Right cardiac atrium (tissue), 5 donors: ENCODE measurements at regions not wholly inside any gene's neighbourhood (a gene's known extent, or its start where the extent isn't known, plus 50 kb on each side); places are given as distances from the start of the nearest gene placed in this dataset.

ENCODE experiments used
- ATAC-seq, 2 donors: fragments of 200-7000 bp; cut with Tn5 transposase; one replicate each; pipeline versions ENCODE4 v1.8.0 to v1.9.1; 2020; ENCODE audit warnings: moderate library complexity in 2 of 2, mild to moderate bottlenecking in 1 of 2
- DNase-seq, 3 donors: peaks; one replicate each; pipeline ENCODE4 v3.0.0-alpha.2; 2020
- H3K27ac ChIP-seq: one replicate; pipeline ENCODE4 v1.5.1; 2013; ENCODE audit warnings: mild to moderate bottlenecking, low read length, control low read depth, moderate library complexity
- H3K27me3 ChIP-seq: one replicate; pipeline ENCODE4 v1.6.1; 2013; ENCODE audit not compliant: control insufficient read depth, insufficient read depth
- H3K4me1 ChIP-seq: one replicate; pipeline ENCODE4 v1.6.1; 2013; ENCODE audit warnings: low read length; ENCODE audit not compliant: control insufficient read depth, insufficient read depth
- H3K4me3 ChIP-seq: one replicate; pipeline ENCODE4 v1.5.1; 2013; ENCODE audit warnings: low read length, control low read depth
- H3K9me3 ChIP-seq: one replicate; pipeline ENCODE4 v1.6.1; 2013; ENCODE audit warnings: low read length; ENCODE audit not compliant: control insufficient read depth
- WGBS: extraction: QIAGEN DNeasy Blood & Tissue Kit; methylation state at CpG from one replicate; pipeline ENCODE4 v1.1.7; 2013; 5-methylcytosine and 5-hydroxymethylcytosine counted together
- intact Hi-C, 4 donors: fragments of 100-400 bp; cut with DNase I; formaldehyde crosslinking; loops; one replicate each; pipeline versions ENCODE4 v1.11.0 to v1.14.0; 2022 to 2023
- donor health status: healthy with polysubstance abuse.
- donor health status: DM: no; HTN: yes; CAD: no.
- donor health status: DM: no; HTN: no; CAD: no.
- donor health status: DM: no; HTN: yes; CAD: no; lungs with severe emphysema.
- donor health status: DM: yes; HTN: yes; CAD: no.

DNA sequence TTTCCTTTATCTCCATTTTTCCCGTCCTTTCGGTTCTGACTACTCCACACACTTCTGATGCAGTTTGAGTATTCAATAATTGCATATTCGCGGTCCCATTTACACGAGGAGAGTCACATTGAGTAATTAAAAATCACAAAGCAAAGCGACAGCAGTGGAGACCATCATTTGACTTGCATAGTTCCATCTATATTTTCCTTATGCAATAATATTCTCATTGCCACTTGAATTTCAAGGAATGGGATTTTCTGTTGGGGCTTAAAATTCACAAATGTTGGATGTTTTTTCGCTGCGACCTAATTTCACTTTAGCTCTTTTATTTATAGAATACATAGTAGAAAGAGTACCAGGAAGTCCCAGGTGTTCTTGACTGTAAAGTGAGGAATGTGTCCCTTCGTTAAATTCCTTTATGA, 186.8 kb downstream of the ZEB2 start:
- DNase-seq: no peak
- intact Hi-C loops: loop anchor here in 3 of 4 donors (5.0 to 10.0 kb wide), 4 partner anchors 52 to 189 kb away; partner anchors contain the start of gene ZEB2 (in 1 of the 3)
- Histone ChIP-seq H3K4me1 (no peaks in the 10 kb centered on the region), H3K9me3 (no peaks in the 10 kb centered on the region), H3K27ac (peak overlapping the region; percentile 88), H3K27me3 (no peaks in the 10 kb centered on the region), H3K4me3 (peak overlapping the region; percentile 84)
- no peak for ATAC-seq
- WGBS: 60% methylated on average over 9 of the region's 9 CpGs

DNA sequence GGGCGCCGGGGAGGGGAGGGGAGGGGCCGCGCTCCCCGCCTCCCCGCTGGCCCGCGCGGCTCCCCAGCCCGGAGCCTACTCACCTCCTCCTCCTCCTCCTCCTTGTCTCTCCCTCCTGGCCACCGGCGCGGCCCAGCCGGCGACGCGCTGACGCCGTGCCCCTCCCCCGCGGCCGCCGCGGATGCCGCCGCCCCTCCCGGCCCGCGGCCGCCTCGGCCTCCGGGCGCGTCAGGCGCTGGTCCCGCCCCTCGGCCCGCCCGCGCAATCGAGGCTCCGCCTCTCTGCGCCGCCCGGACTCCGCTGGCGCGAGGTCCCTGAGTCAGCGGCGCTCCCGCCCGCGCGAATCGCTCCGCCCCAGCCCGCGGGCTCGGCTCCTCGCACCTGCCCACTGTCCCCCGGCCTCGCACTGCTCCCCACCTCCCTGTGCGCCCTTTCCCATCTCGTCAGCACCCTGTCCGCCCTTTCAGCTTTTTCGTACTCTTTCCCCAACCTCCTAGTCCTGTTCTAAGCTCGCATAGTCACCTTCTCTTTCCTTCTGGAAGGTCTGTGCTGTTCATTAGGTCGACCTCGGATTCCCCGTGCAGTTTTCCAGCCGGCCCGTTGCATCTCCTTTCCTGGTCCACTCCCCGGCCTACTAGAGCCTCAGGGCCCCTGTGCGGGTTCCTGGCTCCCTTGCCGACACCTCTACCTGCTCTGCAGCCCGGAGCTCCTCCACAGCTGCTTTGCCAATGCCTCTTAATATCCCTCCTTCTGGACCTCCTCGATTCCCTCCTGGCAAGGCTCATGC, 187.4 kb downstream of the ZEB2 start:
- Histone ChIP-seq H3K4me3 (peak overlapping the region; percentile 84), H3K4me1 (no peaks in the 10 kb centered on the region), H3K27ac (peak overlapping the region; percentile 88), H3K27me3 (no peaks in the 10 kb centered on the region), H3K9me3 (no peaks in the 10 kb centered on the region)
- WGBS: 2% methylated on average over 76 of the region's 77 CpGs
- intact Hi-C loops: loop anchor here in 3 of 4 donors (5.0 to 10.0 kb wide), 4 partner anchors 52 to 190 kb away; partner anchors contain the start of gene ZEB2 (in 1 of the 3)
- peak; percentile 95 to 96 for ATAC-seq
- DNase-seq: peak; percentile 87 to 96 (median 95)

DNA sequence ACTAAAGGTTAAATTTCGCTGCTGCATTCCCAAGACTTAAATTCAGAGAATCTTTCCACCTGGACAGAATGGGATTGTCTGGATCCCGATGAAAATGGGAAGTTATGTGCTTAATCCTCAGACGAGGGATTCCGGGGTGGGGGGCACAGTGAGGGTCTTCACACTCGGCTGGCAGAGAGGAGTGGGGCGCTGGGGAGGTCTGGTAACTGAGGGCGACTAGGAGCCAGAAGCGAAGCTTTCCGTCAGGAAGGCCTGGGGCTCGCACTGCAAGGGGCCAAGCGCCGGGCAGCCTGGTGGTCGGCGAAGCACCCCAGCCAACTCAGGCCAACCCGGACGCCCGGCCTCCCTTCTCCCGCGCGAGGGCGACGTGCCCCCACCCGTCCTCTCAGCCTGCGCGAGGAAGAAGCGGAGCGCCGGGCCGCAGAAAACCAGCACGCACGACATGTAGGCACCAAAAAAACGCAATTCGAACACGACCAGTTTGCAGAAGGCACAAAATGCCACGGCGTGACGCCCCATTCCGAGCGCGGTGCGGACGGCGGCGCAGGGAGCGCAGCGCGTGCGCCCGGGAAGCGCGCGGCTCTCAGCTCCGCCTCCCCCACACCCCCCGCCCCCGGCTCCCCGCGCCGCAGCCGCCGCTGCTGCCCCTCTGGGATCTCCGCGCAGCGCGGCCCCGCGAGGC, 188.1 kb downstream of the ZEB2 start:
- DNase-seq (peak; percentile 74 to 91 (median 89)), ATAC-seq (peak; percentile 67 to 68)
- Histone ChIP-seq H3K4me3 (peak overlapping the region; percentile 84), H3K4me1 (no peaks in the 10 kb centered on the region), H3K27me3 (no peaks in the 10 kb centered on the region), H3K9me3 (no peaks in the 10 kb centered on the region), H3K27ac (peak overlapping the region; percentile 95)
- WGBS: under 1% methylated on average over 66 of the region's 66 CpGs
- intact Hi-C loops: loop anchor here in 3 of 4 donors (5.0 to 10.0 kb wide), 4 partner anchors 53 to 190 kb away; partner anchors contain the start of gene ZEB2 (in 1 of the 3)

DNA sequence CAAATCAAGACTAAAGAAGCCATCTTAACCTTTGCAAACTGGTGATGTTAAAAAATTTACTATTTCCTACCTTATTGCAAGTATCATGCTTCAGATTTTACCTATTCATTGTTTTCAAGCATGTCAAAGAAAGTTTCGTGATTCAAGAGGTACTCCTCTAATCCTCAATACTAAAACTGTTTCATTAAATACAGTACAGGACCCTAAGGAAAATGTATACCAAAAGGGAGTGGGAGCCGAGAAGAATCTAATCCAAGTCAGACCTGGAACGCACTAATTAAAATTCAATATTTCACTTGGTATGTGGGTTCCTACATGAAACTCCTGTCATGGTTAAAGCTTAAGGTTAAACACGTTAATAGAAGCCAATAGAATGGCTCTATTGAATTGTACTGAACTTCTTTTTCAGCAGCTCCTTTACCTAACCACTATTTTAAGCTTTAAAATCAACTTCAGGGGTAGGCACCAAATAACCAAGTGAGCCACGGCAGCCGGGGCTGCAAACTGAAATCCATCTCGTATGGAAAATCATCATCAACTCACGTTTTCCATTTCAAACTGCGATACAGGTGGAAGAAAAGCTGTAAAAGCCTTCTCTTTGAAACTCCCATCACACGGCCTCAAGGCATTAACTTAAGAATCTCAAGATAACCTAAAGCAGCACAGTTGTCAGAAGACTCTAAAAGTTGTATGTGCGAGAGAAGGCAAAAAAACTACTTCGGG, 188.8 kb downstream of the ZEB2 start:
- peak in 1 of 3 donors; percentile 43 for DNase-seq
- Histone ChIP-seq H3K4me3 (peak overlapping the region; percentile 84), H3K4me1 (no peaks in the 10 kb centered on the region), H3K27me3 (no peaks in the 10 kb centered on the region), H3K27ac (peak overlapping the region; percentile 14), H3K9me3 (no peaks in the 10 kb centered on the region)
- no peak for ATAC-seq
- intact Hi-C loops: loop anchor here in 3 of 4 donors (5.0 to 10.0 kb wide), 4 partner anchors 54 to 191 kb away; partner anchors contain the start of gene ZEB2 (in 1 of the 3)
- 9% methylated on average over 12 of the region's 12 CpGs for whole genome bisulfite sequencing

DNA sequence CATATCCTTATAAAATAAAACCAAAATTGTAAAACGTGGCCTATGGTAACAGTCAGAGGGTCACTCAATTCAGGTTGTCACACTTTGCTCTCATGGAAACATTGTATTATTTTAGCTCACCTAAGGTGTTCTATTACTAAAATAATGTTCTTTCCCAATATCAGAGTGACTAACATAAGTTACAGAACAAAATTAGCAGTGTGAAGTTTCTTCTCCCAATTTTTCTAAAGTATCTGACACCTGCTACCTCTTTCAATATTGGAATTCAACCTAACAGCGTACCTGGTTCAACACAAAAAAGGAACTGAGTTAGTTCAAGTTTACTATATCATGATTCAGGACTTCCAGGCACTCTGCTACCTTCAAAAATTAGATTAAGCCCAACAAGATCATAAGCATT, 190.4 kb downstream of the ZEB2 start:
- no peaks in the 10 kb centered on the region for H3K4me1 ChIP-seq
- no peaks in the 10 kb centered on the region for H3K27me3 ChIP-seq
- H3K27ac ChIP-seq: no peak overlapping the region
- ATAC-seq (no peak), DNase-seq (no peak)
- H3K4me3 ChIP-seq: no peak overlapping the region
- WGBS: 95% methylated on average over 2 of the region's 2 CpGs
- intact Hi-C loops: no loop called here
- H3K9me3 ChIP-seq: no peaks in the 10 kb centered on the region

DNA sequence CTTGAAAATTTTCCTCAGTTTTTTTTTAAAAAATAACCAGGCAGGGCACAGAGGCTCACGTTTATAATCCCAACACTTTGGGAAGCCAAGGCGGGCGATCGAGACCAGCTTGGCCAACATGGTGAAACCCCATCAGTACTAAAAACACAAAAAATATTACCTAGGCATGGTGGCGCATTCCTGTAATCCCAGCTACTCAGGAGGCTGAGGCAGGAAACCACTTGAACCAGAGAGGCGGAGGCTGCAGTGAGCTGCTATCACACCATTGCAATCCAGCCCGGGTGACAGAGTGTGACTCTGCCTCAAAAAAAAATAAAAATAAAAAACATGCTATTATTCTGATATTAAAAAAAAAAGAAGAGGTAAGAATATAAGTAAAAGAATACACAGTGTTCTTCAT, 191.0 kb downstream of the ZEB2 start:
- no peak for DNase-seq
- H3K27ac ChIP-seq: no peak overlapping the region
- WGBS: 86% methylated on average over 7 of the region's 7 CpGs
- ATAC-seq: no peak
- no peaks in the 10 kb centered on the region for H3K9me3 ChIP-seq
- no peaks in the 10 kb centered on the region for H3K27me3 ChIP-seq
- intact Hi-C loops: no loop called here
- no peaks in the 10 kb centered on the region for H3K4me1 ChIP-seq
- H3K4me3 ChIP-seq: no peak overlapping the region

DNA sequence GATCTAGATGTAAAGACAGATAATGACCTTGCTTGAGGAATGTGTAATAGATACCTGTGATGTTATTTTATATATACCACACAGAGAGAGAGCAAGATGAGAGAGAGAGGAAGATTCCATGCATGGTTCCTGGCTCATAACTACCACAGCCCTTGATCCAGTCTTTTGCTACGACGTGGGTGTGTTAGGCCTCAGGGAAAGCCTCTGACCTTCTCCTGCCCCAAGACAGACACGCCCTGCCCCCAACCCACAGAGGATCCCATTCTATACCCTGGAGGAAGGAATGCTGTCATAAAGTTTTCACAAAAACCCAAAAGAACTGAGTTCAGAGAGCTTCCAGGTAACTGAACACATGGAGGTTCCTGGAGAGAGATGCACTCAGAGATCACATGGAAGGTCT, 193.1 kb downstream of the ZEB2 start:
- no peak for DNase-seq
- no peak for ATAC-seq
- Histone ChIP-seq H3K4me3 (no peak overlapping the region), H3K9me3 (no peaks in the 10 kb centered on the region), H3K27me3 (no peaks in the 10 kb centered on the region), H3K4me1 (no peaks in the 10 kb centered on the region), H3K27ac (no peak overlapping the region)
- WGBS: 82% methylated on average over 3 of the region's 3 CpGs
- intact Hi-C loops: no loop called here

DNA sequence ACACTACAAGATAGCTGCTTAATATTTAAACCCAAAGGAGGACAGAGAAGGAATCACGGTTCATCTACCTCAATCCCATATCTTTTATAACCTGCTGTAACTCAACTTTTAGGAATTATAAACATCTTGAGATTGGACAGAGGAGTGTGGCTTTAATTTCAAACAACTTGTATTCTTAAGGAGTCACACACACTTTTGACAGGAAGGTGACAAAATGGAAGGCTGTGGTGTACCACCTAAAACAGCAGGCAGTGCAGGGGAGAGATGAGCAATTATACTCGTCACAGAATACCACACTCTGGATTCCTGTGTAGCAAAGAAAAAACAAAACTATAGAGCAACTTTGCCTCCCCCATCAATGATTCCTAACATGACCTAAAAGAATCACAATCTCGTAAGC, 194.8 kb downstream of the ZEB2 start:
- DNase-seq (no peak), ATAC-seq (no peak)
- intact Hi-C loops: no loop called here
- 75% methylated on average over 3 of the region's 3 CpGs for WGBS
- H3K27me3 ChIP-seq: no peaks in the 10 kb centered on the region
- H3K4me3 ChIP-seq: no peak overlapping the region
- H3K27ac ChIP-seq: no peak overlapping the region
- H3K4me1 ChIP-seq: peaks cover 4% of the 10 kb centered on the region
- no peaks in the 10 kb centered on the region for H3K9me3 ChIP-seq

DNA sequence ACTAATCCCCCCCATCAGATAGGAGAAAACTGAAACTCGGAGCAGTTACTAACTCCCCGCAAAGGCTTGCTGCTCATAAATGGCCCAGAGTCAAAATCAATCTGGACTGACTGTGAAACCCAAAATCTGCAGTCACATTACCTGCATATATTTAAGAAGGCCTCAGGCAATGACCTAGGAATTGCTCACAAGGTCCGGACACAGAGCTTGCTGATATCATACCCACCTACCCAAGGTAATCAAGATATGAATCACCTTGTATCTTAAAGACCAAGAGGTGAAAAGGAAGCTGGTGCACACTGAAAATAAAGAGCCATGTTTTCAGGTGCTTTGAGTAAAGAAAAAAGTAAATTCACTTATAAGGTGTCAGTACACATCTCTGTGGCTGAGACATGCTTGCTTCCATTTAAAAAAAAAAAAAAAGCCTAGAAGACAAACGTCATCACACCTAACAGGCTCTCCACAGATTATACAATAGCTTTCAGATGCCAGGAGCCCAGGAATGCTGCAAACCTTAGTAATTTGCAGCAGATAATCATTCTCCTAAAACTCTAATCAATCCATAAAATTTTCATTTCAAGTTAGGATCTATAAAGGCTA, 195.4 kb downstream of the ZEB2 start:
- ATAC-seq (no peak), DNase-seq (no peak)
- H3K27ac ChIP-seq: no peak overlapping the region
- H3K4me1 ChIP-seq: peaks cover 4% of the 10 kb centered on the region
- no peaks in the 10 kb centered on the region for H3K9me3 ChIP-seq
- no peaks in the 10 kb centered on the region for H3K27me3 ChIP-seq
- H3K4me3 ChIP-seq: no peak overlapping the region
- 81% methylated on average over 4 of the region's 4 CpGs for whole genome bisulfite sequencing
- intact Hi-C loops: no loop called here

DNA sequence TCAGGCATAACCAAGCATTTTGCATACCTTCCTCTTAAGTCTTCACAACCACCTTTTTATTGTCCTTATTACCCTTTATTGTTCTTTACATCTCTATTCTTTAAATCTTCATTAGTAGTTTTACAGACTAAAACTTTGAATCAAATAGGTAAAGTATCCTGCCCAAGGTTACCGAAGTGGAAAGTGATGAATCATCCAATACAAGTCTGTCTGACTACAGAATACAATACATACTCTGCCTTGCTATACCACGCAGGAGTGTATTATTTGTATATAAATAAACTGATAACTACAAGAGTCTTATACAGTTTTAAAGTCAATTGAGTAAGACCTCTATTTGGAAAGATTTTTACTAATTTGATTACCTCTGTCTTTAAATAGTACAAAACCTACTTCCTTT, 196.0 kb downstream of the ZEB2 start:
- no peaks in the 10 kb centered on the region for H3K27me3 ChIP-seq
- 90% methylated on average over 2 of the region's 2 CpGs for WGBS
- H3K27ac ChIP-seq: no peak overlapping the region
- peaks cover 4% of the 10 kb centered on the region for H3K4me1 ChIP-seq
- ATAC-seq (no peak), DNase-seq (no peak)
- no peak overlapping the region for H3K4me3 ChIP-seq
- no peaks in the 10 kb centered on the region for H3K9me3 ChIP-seq
- intact Hi-C loops: no loop called here
